HUES48 (cell line): ENCODE measurements at regions not wholly inside any gene's neighbourhood (a gene's known extent, or its start where the extent isn't known, plus 50 kb on each side); places are given as distances from the start of the nearest gene placed in this dataset.

Source experiments
- H3K27ac ChIP-seq: one replicate; pipeline ENCODE4 v1.7.0; 2013; ENCODE audit warnings: low read depth, low read length, inconsistent platforms
- H3K27me3 ChIP-seq: 2 replicates; pipeline ENCODE4 v1.6.1; 2013; ENCODE audit warnings: mild to moderate bottlenecking, low read length; ENCODE audit not compliant: control insufficient read depth, insufficient read depth
- H3K36me3 ChIP-seq: 2 replicates; pipeline ENCODE4 v1.6.1; 2013; ENCODE audit warnings: low read length; ENCODE audit not compliant: control insufficient read depth, insufficient read depth
- H3K4me1 ChIP-seq: 2 replicates; pipeline ENCODE4 v1.6.1; 2013; ENCODE audit warnings: mild to moderate bottlenecking, low read length; ENCODE audit not compliant: control insufficient read depth, insufficient read depth
- H3K4me3 ChIP-seq: 2 replicates; pipeline ENCODE4 v1.5.1; 2013; ENCODE audit warnings: mild to moderate bottlenecking, low read depth, low read length
- H3K9ac ChIP-seq: 2 replicates; pipeline ENCODE4 v1.6.1; 2013; ENCODE audit warnings: mild to moderate bottlenecking, low read depth, low read length, moderate library complexity
- H3K9me3 ChIP-seq: 2 replicates; pipeline ENCODE4 v1.6.1; 2013; ENCODE audit warnings: low read length; ENCODE audit not compliant: control insufficient read depth, insufficient read depth

DNA sequence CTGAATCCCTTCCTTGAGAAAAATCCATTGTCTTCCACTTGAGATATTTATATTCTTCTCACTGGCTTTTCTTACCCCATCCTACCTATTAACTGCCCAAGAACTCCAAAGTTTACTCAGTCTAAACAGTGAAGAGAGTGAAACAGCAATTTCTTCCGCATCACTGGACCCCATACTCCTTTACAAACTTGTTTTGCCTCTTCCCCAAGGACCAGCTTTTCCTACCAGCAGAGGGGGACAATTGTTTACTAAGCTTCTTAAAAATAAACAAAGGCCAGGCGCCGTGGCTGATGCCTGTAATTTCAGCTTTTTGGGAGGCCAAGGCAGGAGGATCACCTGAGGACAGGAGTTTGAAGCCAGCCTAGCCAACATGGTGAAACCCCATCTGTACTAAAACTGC lies 52.0 kb downstream of the LRATD1 start:
- Histone ChIP-seq H3K9ac (no peak overlapping the region), H3K27ac (no peak overlapping the region), H3K36me3 (no peaks in the 10 kb centered on the region), H3K4me1 (peaks cover 4% of the 10 kb centered on the region; the same call in 1 of the 2 replicates), H3K4me3 (no peak overlapping the region), H3K9me3 (no peaks in the 10 kb centered on the region), H3K27me3 (no peaks in the 10 kb centered on the region)

DNA sequence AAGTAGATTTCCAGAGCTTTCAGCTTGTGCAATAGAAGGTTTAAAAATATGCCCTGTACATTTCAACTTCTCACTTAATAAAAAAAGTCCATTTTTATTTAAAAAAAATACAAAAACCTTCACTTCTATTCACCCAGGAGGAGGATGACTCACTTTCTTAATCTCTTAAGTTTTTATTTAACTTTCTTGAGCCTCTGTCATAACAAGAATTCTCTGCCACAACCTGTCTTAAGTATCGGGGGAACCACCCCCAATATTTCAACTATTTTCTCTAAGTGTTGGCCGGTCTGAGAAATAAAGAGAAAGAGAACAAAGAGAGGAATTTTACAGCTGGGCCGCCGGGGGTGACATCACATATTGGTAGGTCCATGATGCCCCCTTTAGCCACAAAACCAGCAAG lies 58.4 kb downstream of the LRATD1 start:
- H3K9ac ChIP-seq, result no peak overlapping the region
- H3K36me3 ChIP-seq, result no peaks in the 10 kb centered on the region
- no peak overlapping the region for H3K27ac ChIP-seq
- H3K9me3 ChIP-seq, result no peaks in the 10 kb centered on the region
- no peaks in the 10 kb centered on the region for H3K27me3 ChIP-seq
- H3K4me3 ChIP-seq, result no peak overlapping the region
- H3K4me1 ChIP-seq, result no peaks in the 10 kb centered on the region

DNA sequence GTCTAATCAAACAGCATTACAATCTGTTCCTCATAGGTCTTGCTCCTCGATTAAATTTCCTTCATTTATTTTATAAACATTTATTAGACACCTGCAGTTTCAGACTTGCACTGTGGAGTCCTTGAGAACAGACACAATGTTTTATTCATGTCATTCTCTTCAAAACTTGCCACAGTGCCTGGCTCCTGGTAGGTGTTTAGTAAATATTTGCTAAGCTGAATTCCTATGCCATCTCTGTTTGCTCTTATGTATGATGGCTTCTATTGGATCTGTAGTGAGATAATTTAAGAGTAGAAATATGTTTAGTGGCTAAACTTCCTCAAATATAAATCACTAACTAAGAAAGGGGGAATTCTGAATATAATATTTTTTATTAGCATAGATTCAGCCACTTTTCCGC lies 61.4 kb downstream of the LRATD1 start:
- no peak overlapping the region for H3K9ac ChIP-seq
- no peaks in the 10 kb centered on the region for H3K4me1 ChIP-seq
- H3K9me3 ChIP-seq, result no peaks in the 10 kb centered on the region
- H3K27me3 ChIP-seq, result no peaks in the 10 kb centered on the region
- no peak overlapping the region for H3K27ac ChIP-seq
- no peaks in the 10 kb centered on the region for H3K36me3 ChIP-seq
- H3K4me3 ChIP-seq, result no peak overlapping the region

- Histone ChIP-seq H3K27me3 (no peaks in the 10 kb centered on the region), H3K27ac (no peak overlapping the region), H3K9me3 (no peaks in the 10 kb centered on the region), H3K4me1 (peaks cover 13% of the 10 kb centered on the region), H3K4me3 (no peak overlapping the region), H3K36me3 (no peaks in the 10 kb centered on the region), H3K9ac (no peak overlapping the region)
Measured at GRCh38 chr2:14700753-14701152, 68.2 kb downstream of the LRATD1 start.

- H3K4me1 ChIP-seq, result peaks cover 13% of the 10 kb centered on the region
- no peaks in the 10 kb centered on the region for H3K9me3 ChIP-seq
- no peak overlapping the region for H3K4me3 ChIP-seq
- no peaks in the 10 kb centered on the region for H3K27me3 ChIP-seq
- no peaks in the 10 kb centered on the region for H3K36me3 ChIP-seq
- H3K27ac ChIP-seq, result no peak overlapping the region
- no peak overlapping the region for H3K9ac ChIP-seq
Measured at GRCh38 chr2:14702258-14702657, 69.7 kb downstream of the LRATD1 start.

DNA sequence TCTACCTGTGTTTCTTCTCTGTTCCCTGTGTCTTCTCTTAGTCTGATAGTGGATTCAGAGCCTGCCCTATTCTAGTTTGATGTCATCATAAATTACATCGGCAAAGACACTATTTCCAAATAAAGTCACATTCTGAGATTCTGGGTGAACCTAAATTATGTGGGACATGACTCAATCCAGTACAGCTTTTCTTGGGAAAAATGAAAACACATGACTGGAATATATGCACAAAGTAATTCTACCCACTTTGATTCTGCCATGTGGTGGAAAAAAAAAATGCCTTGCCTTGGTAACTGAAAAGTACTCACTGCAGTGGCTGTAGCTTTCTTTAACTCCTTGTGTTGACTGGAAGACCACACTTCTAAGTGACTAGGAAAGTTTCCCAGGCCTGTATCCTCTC lies 73.7 kb downstream of the LRATD1 start:
- Histone ChIP-seq H3K4me3 (no peak overlapping the region), H3K36me3 (no peaks in the 10 kb centered on the region), H3K4me1 (peaks cover 5% of the 10 kb centered on the region), H3K27ac (no peak overlapping the region), H3K9me3 (no peaks in the 10 kb centered on the region), H3K9ac (no peak overlapping the region), H3K27me3 (no peaks in the 10 kb centered on the region)

DNA sequence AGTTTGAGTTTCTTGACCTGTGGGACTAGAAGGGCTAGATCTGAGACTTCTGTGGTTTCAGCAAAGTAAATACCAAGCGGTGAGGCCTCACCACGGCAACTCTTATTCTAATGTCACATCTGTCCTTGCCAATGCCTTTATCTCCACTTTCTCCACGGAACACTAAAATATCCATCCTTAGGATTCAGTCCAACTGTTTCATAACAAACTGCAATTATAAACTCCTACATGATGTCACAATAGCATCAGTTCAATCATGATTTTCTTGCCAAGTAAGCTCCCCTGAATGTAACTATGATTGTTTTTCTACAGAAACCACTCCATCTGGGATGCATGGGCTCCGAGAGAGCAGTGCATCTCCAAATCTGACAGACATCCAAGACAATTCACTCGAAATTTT lies 79.6 kb downstream of the LRATD1 start:
- no peak overlapping the region for H3K27ac ChIP-seq
- H3K9me3 ChIP-seq, result no peaks in the 10 kb centered on the region
- no peak overlapping the region for H3K4me3 ChIP-seq
- H3K36me3 ChIP-seq, result no peaks in the 10 kb centered on the region
- no peaks in the 10 kb centered on the region for H3K4me1 ChIP-seq
- no peaks in the 10 kb centered on the region for H3K27me3 ChIP-seq
- H3K9ac ChIP-seq, result no peak overlapping the region

- Histone ChIP-seq H3K36me3 (no peaks in the 10 kb centered on the region), H3K4me3 (no peak overlapping the region), H3K9ac (no peak overlapping the region), H3K27ac (no peak overlapping the region), H3K4me1 (no peaks in the 10 kb centered on the region), H3K27me3 (no peaks in the 10 kb centered on the region), H3K9me3 (no peaks in the 10 kb centered on the region)
Measured at GRCh38 chr2:14713248-14713647, 80.7 kb downstream of the LRATD1 start.

- Histone ChIP-seq H3K27me3 (no peaks in the 10 kb centered on the region), H3K36me3 (no peaks in the 10 kb centered on the region), H3K27ac (no peak overlapping the region), H3K9ac (no peak overlapping the region), H3K4me3 (no peak overlapping the region), H3K9me3 (no peaks in the 10 kb centered on the region), H3K4me1 (no peaks in the 10 kb centered on the region)
Measured at GRCh38 chr2:14715600-14715999, 83.1 kb downstream of the LRATD1 start.

DNA sequence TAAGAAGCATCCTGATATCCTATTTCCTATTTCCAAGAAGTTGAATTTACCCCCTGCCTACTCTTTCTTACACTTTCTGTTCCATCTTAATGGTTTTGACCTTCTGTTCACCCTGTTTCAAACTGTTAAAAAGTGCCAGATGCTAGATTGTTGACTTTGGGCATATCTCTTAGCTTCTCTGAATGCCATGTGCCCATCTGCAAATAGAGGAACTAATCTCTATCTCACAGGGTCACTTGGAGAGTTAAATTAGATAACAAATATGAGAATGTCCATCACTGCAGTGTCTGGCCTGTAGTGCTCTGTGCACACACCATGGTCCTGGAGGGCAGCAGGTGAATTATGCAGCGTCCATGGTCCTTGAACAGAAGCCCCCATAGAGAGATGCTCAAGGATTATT lies 83.8 kb downstream of the LRATD1 start:
- Histone ChIP-seq H3K4me3 (no peak overlapping the region), H3K27ac (no peak overlapping the region), H3K27me3 (no peaks in the 10 kb centered on the region), H3K36me3 (no peaks in the 10 kb centered on the region), H3K4me1 (no peaks in the 10 kb centered on the region), H3K9ac (no peak overlapping the region), H3K9me3 (no peaks in the 10 kb centered on the region)

DNA sequence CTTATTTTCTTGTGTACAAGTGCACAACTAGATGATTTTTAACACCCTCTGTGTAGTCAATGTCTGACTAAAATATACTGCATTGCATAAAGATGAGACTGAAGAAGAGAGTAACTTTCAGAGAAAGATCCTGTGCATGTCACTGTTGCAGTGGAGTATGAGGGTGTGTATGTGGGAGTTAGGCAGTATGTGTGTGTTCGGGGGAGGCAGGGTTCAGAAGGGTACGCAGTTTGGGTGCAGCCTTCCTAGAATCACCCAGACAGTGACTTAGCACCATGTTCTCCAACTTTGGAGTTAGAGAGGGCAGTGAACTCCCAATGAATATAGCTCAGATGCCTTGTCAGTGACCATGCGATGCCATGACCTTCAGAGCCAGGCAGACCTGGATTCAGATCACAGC lies 84.6 kb downstream of the LRATD1 start:
- H3K9me3 ChIP-seq, result no peaks in the 10 kb centered on the region
- H3K27me3 ChIP-seq, result no peaks in the 10 kb centered on the region
- H3K36me3 ChIP-seq, result no peaks in the 10 kb centered on the region
- H3K9ac ChIP-seq, result no peak overlapping the region
- H3K27ac ChIP-seq, result no peak overlapping the region
- no peak overlapping the region for H3K4me3 ChIP-seq
- no peaks in the 10 kb centered on the region for H3K4me1 ChIP-seq

DNA sequence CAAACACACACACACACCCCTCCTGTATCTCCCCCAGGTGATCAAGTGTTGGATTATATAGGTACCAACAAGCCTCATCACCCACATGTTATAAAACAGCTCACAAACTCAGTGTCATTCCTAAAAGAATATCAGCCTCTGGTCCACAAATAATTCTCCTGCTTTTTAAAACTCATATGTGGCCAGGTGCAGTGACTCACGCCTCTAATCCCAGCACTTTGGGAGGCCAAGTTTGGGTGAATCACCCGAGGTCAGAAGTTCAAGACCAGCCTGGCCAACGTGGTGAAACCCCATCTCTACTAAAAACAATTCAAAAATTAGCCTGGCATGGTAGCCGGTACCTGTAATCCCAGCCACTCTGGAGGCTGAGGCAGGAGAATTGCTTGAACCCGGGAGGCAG lies 87.8 kb downstream of the LRATD1 start:
- Histone ChIP-seq H3K36me3 (no peaks in the 10 kb centered on the region), H3K27me3 (no peaks in the 10 kb centered on the region), H3K4me3 (no peak overlapping the region), H3K27ac (no peak overlapping the region), H3K4me1 (no peaks in the 10 kb centered on the region), H3K9ac (no peak overlapping the region), H3K9me3 (no peaks in the 10 kb centered on the region)
